ENCODE measurements at regions not wholly inside any gene's neighbourhood (a gene's known extent, or its start where the extent isn't known, plus 50 kb on each side); places are given as distances from the start of the nearest gene placed in this dataset.

DNA sequence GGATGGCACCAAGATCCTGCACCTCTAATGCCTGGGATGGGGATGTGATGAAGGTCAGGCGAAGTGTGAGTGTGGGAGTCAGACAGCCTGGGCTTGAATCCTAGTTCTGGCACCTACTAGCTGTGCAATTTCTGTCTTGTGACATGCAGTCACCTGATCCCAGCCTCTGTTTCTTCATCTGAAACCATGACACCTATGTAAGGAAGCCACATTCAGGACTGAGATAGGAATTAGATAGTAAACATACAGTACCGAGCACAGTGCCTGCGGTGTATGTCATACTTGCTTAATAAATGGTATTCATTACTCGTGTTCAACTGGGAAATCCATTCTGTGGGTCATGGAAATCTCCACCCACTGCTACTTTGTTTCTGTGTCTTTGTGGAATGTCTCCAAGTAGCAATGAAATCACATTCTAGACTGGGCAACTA, 140.6 kb upstream of the STC2 start:
- H3K56ac ChIP-seq (replicated peaks; ENCODE audit: insufficient read length, low read depth, low read length), result no peak overlapping the region
- no peaks in the 10 kb centered on the region for H3K27me3 ChIP-seq (replicated peaks in 1 of 4; ENCODE audit: control insufficient read depth in 3 of 4, extremely low read depth in 1 of 4, insufficient read depth in 3 of 4, low read length in 3 of 4)
- H3K14ac ChIP-seq (ENCODE audit: insufficient read length), result no peak overlapping the region
- ChIA-PET CTCF (ENCODE audit: partially characterized antibody) (interaction anchor here (0.8 to 1.5 kb wide), 2 partner anchors 30 to 62 kb away, joined by 3 read pairs; no protein-coding TSS in a partner anchor), POLR2A (ENCODE audit: partially characterized antibody) (no interaction called here)
- no peak overlapping the region for H2BK120ac ChIP-seq (replicated peaks; ENCODE audit: low read depth, low read length)
- no peak overlapping the region for H2AK5ac ChIP-seq (ENCODE audit: low read depth, low read length)
- H3K4me1 ChIP-seq (replicated peaks in 1 of 4; ENCODE audit: control insufficient read depth in 3 of 4, insufficient read depth in 4 of 4, low read length in 3 of 4), result no peaks in the 10 kb centered on the region
- H3K4me2 ChIP-seq (ENCODE audit: insufficient read depth in 1 of 2, low read depth in 2 of 2, low read length in 2 of 2), result no peak overlapping the region
- no peak overlapping the region for H4K8ac ChIP-seq (ENCODE audit: extremely low read depth, insufficient read depth, low read length)
- H3K36me3 ChIP-seq (ENCODE audit: control insufficient read depth in 2 of 4, insufficient read depth in 4 of 4, low read length in 3 of 4), result no peaks in the 10 kb centered on the region
- H3K23me2 ChIP-seq (ENCODE audit: low read depth, low read length), result no peaks in the 10 kb centered on the region
- H3K23ac ChIP-seq (ENCODE audit: insufficient read length), result no peak overlapping the region
- H2BK15ac ChIP-seq (ENCODE audit: low read length), result no peak overlapping the region
- H2BK20ac ChIP-seq (ENCODE audit: low read length), result no peak overlapping the region
- no peaks in the 10 kb centered on the region for H3K79me1 ChIP-seq (ENCODE audit: low read depth, low read length)
- no peaks in the 10 kb centered on the region for H4K20me1 ChIP-seq (replicated peaks in 1 of 2; ENCODE audit: control insufficient read depth in 1 of 2, insufficient read depth in 2 of 2, low read length in 2 of 2)
- 92% methylated on average over 4 of the region's 4 CpGs; no CpG with 5 or more reads in 1 of the 2 experiments for WGBS, 2 experiments (ENCODE audit: extremely low coverage in 1 of 2, insufficient coverage in 1 of 2, insufficient read length in 1 of 2, insufficient replicate concordance in 2 of 2, low coverage in 1 of 2, low lambda C conversion rate in 2 of 2, missing lambda C conversion rate in 1 of 2)
- FAIRE-seq (no peak), DNase-seq (ENCODE audit: low read depth in 1 of 2, low spot score in 2 of 2) (no peak)
- H3K9me3 ChIP-seq (ENCODE audit: insufficient read depth in 2 of 2, low read depth in 1 of 2, low read length in 1 of 2), result peaks cover 11 to 16% of the 10 kb centered on the region in 2 experiments
- no peak overlapping the region for H2BK5ac ChIP-seq (ENCODE audit: low read depth, low read length)
- no peak overlapping the region for H3K18ac ChIP-seq (ENCODE audit: extremely low read depth, low read length)
- no peak overlapping the region for H3K4ac ChIP-seq (replicated peaks; ENCODE audit: insufficient read length, low read depth, low read length)
- H4K5ac ChIP-seq (ENCODE audit: insufficient read length, low read depth, low read length), result no peak overlapping the region
- H2BK12ac ChIP-seq (ENCODE audit: low read depth, low read length), result no peak overlapping the region
- no peak overlapping the region for H3K27ac ChIP-seq (ENCODE audit: low read depth, low read length)
- H3K9ac ChIP-seq (replicated peaks in 1 of 4; ENCODE audit: extremely low read depth in 1 of 4, low read depth in 3 of 4, low read length in 3 of 4), result no peak overlapping the region
- no peak overlapping the region for H4K91ac ChIP-seq (replicated peaks; ENCODE audit: insufficient read length, low read length)
- H2AFZ ChIP-seq (ENCODE audit: low read length), result no peak overlapping the region
- H3K4me3 ChIP-seq (ENCODE audit: extremely low read depth in 1 of 4, insufficient read depth in 2 of 4, low read depth in 3 of 4, low read length in 4 of 4), result no peak overlapping the region
- H3K79me2 ChIP-seq (ENCODE audit: control insufficient read depth in 1 of 2, insufficient read depth in 2 of 2, low read length in 2 of 2), result no peaks in the 10 kb centered on the region
- TF ChIP-seq EP300 (IDR thresholded peaks at IDR 0.05; ENCODE audit: borderline replicate concordance in 1 of 2, low read depth in 2 of 2, low read length in 2 of 2) (no peak), RBBP5 (IDR thresholded peaks at IDR 0.05; ENCODE audit: borderline replicate concordance, low read depth, low read length) (no peak), CTBP2 (IDR thresholded peaks at IDR 0.05; ENCODE audit: borderline replicate concordance, insufficient read depth, insufficient read length, low read length) (no peak), CREB1 (IDR thresholded peaks at IDR 0.05) (no peak)

Data from H1 (cell line).